GM23338 (cell line): ENCODE measurements at regions not wholly inside any gene's neighbourhood (a gene's known extent, or its start where the extent isn't known, plus 50 kb on each side); places are given as distances from the start of the nearest gene placed in this dataset.

Source experiments
- ATAC-seq: fragments of 200-7000 bp; cut with Tn5 transposase; 3 replicates; pipeline ENCODE4 v1.9.1; 2020
- DNase-seq: peaks from one replicate; pipeline ENCODE4 v3.0.0-alpha.2; 2015; ENCODE audit warnings: low spot score
- H2AFZ ChIP-seq: fragments of 200-600 bp; sonication (generic); 2 replicates; pipeline ENCODE4 v1.8.0; 2016; ENCODE audit warnings: antibody characterized with exemption, mild to moderate bottlenecking, moderate library complexity
- H3F3A ChIP-seq: fragments of 200-600 bp; sonication (generic); replicated peaks from 2 replicates; pipeline ENCODE4 v1.8.0; 2017; ENCODE audit warnings: antibody characterized with exemption, mixed run types, low read depth
- H3K27ac ChIP-seq: fragments of 200-600 bp; sonication (generic); 2 replicates; pipeline ENCODE4 v1.6.1; 2016; ENCODE audit warnings: low read depth
- H3K27me3 ChIP-seq: fragments of 200-600 bp; sonication (generic); 2 replicates; pipeline ENCODE4 v1.8.0; 2016; ENCODE audit warnings: mild to moderate bottlenecking, mixed run types, moderate library complexity; ENCODE audit not compliant: insufficient read depth
- H3K36me3 ChIP-seq: fragments of 200-600 bp; sonication (generic); 2 replicates; pipeline ENCODE4 v1.8.0; 2016; ENCODE audit warnings: mild to moderate bottlenecking; ENCODE audit not compliant: insufficient read depth
- H3K4me1 ChIP-seq: fragments of 200-600 bp; sonication (generic); 2 replicates; pipeline ENCODE4 v1.8.0; 2016; ENCODE audit warnings: mild to moderate bottlenecking, moderate library complexity; ENCODE audit not compliant: insufficient read depth
- H3K4me2 ChIP-seq: fragments of 200-600 bp; sonication (generic); 2 replicates; pipeline ENCODE4 v1.7.1; 2017; ENCODE audit warnings: mixed run types
- H3K4me3 ChIP-seq: fragments of 200-600 bp; sonication (generic); 2 replicates; pipeline ENCODE4 v1.6.1; 2016; ENCODE audit warnings: mixed run types
- H3K79me2 ChIP-seq: fragments of 200-600 bp; sonication (generic); replicated peaks from 2 replicates; pipeline ENCODE4 v1.8.0; 2017; ENCODE audit warnings: mild to moderate bottlenecking; ENCODE audit not compliant: insufficient read depth
- H3K9me2 ChIP-seq: fragments of 200-600 bp; sonication (generic); 2 replicates; pipeline ENCODE4 v1.8.0; 2017; ENCODE audit not compliant: insufficient read depth
- H4K20me1 ChIP-seq: fragments of 200-600 bp; sonication (generic); replicated peaks from 2 replicates; pipeline ENCODE4 v1.8.0; 2017; ENCODE audit warnings: mild to moderate bottlenecking; ENCODE audit not compliant: insufficient read depth
- H3K27ac Mint-ChIP-seq: 2 replicates; pipeline ENCODE4 v1.8.0; 2020; ENCODE audit warnings: inconsistent platforms, mild to moderate bottlenecking, moderate library complexity, mixed read lengths
- H3K27me3 Mint-ChIP-seq: 3 replicates; pipeline ENCODE4 v1.8.0; 2022; ENCODE audit warnings: low read depth, mild to moderate bottlenecking, moderate library complexity, mixed read lengths, inconsistent platforms; ENCODE audit not compliant: insufficient read depth, poor library complexity
- H3K36me3 Mint-ChIP-seq: 3 replicates; pipeline ENCODE4 v1.8.0; 2021; ENCODE audit warnings: low read depth, mild to moderate bottlenecking, inconsistent platforms, moderate library complexity, mixed read lengths
- H3K4me1 Mint-ChIP-seq: 3 replicates; pipeline ENCODE4 v1.8.0; 2020; ENCODE audit warnings: mild to moderate bottlenecking, inconsistent platforms, mixed read lengths
- H3K4me3 Mint-ChIP-seq: 3 replicates; pipeline ENCODE4 v1.8.0; 2021; ENCODE audit warnings: moderate library complexity, mild to moderate bottlenecking, inconsistent platforms, mixed read lengths
- H3K9me3 Mint-ChIP-seq: 3 replicates; pipeline ENCODE4 v1.8.0; 2020; ENCODE audit warnings: moderate library complexity, mild to moderate bottlenecking, inconsistent platforms, mixed read lengths
- CREB1 ChIP-seq: fragments of 250-450 bp; sonication (Bioruptor Pico); IDR thresholded peaks from 2 replicates; pipeline ENCODE4 v1.5.0; 2020; ENCODE audit warnings: low read depth, mild to moderate bottlenecking, moderate library complexity
- EZH2 ChIP-seq: fragments of 200-600 bp; sonication (generic); IDR thresholded peaks from one replicate; pipeline ENCODE4 v1.8.0; 2017; ENCODE audit warnings: antibody characterized with exemption, mild to moderate bottlenecking, low read depth; ENCODE audit not compliant: unreplicated experiment
- EZH2phosphoT487 ChIP-seq: fragments of 200-600 bp; sonication (generic); IDR thresholded peaks from one replicate; pipeline ENCODE4 v1.8.1; 2018; ENCODE audit warnings: antibody characterized with exemption; ENCODE audit not compliant: unreplicated experiment
- JUNB ChIP-seq: IDR thresholded peaks from one replicate; pipeline ENCODE4 v1.6.1; 2016; ENCODE audit warnings: antibody characterized with exemption; ENCODE audit not compliant: unreplicated experiment
- NANOG ChIP-seq: IDR thresholded peaks from 2 replicates; pipeline ENCODE4 v1.6.1; 2016; ENCODE audit warnings: antibody characterized with exemption, borderline replicate concordance
- POLR2AphosphoS5 ChIP-seq: IDR thresholded peaks from 2 replicates; pipeline ENCODE4 v1.6.1; 2016; ENCODE audit warnings: antibody characterized with exemption, low read depth
- STAT1 ChIP-seq: IDR thresholded peaks from one replicate; pipeline ENCODE4 v1.6.1; 2016; ENCODE audit warnings: antibody characterized with exemption; ENCODE audit not compliant: unreplicated experiment
- ZNF114 ChIP-seq: fragments of 250-450 bp; sonication (Bioruptor Pico); IDR thresholded peaks from 2 replicates; pipeline ENCODE4 v1.5.0; 2020; ENCODE audit warnings: mild to moderate bottlenecking, moderate library complexity
- ZNF331 ChIP-seq: fragments of 250-450 bp; sonication (Bioruptor Pico); IDR thresholded peaks from 2 replicates; pipeline ENCODE4 v1.5.0; 2020; ENCODE audit warnings: low read depth, mild to moderate bottlenecking, moderate library complexity
- TF ChIP-seq, protein P1 (sequence below): IDR thresholded peaks from 2 replicates; pipeline ENCODE4 v1.6.1; 2016; ENCODE audit warnings: antibody characterized with exemption
- TF ChIP-seq, protein P2 (sequence below), 2 experiments: fragments of 200-600 bp in 1 of 2; sonication (generic) in 1 of 2; conservative IDR thresholded peaks; 2 replicates each; pipeline versions ENCODE4 v1.5.1 to v1.6.1; 2016 to 2017; ENCODE audit warnings: antibody characterized with exemption in 2 of 2, low read depth in 2 of 2, mild to moderate bottlenecking in 2 of 2, moderate library complexity in 1 of 2
- TF ChIP-seq, protein P3 (sequence below): IDR thresholded peaks from one replicate; pipeline ENCODE4 v1.6.1; 2018; ENCODE audit warnings: antibody characterized with exemption; ENCODE audit not compliant: unreplicated experiment
- TF ChIP-seq, protein P4 (sequence below): fragments of 250-450 bp; sonication (Bioruptor Pico); IDR thresholded peaks from 2 replicates; pipeline ENCODE4 v1.5.0; 2020; ENCODE audit warnings: mild to moderate bottlenecking, moderate library complexity

DNA sequence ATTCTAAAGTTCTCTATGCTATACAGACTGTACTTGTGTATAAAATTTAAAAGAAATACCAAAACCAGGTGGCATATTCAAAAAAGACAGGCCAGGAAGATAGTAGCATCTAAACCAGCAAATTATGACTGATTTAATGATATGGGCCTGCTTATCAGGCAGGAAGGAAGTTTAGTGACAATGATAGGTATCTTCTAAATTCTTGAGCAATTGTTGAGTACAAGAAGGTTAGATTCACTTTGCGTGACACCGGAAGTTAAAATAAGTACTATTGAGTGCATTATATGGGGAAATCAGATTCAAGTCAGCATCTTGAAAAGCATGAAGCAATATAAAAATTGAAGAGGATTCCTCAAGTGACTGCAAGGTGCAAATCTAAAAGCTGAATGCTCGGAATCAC lies 186.8 kb upstream of the RGS18 start:
- Histone ChIP-seq H3K4me3 (no peak overlapping the region), H3K27me3 (no peaks in the 10 kb centered on the region), H3K36me3 (no peaks in the 10 kb centered on the region; the same call in 1 of the 2 replicates), H2AFZ (no peak overlapping the region), H3K27ac (no peak overlapping the region), H3K79me2 (no peaks in the 10 kb centered on the region), H3K9me2 (no peaks in the 10 kb centered on the region), H4K20me1 (no peaks in the 10 kb centered on the region), H3F3A (no peaks in the 10 kb centered on the region), H3K4me2 (no peak overlapping the region), H3K4me1 (no peaks in the 10 kb centered on the region; the same call in 1 of the 2 replicates)
- TF ChIP-seq EZH2phosphoT487 (no peak), POLR2AphosphoS5 (no peak), CREB1 (no peak), ZNF114 (no peak), JUNB (no peak), EZH2 (no peak), STAT1 (no peak), NANOG (no peak), ZNF331 (CRISPR knock-in tag) (no peak)
- TF ChIP-seq, protein P1, sequence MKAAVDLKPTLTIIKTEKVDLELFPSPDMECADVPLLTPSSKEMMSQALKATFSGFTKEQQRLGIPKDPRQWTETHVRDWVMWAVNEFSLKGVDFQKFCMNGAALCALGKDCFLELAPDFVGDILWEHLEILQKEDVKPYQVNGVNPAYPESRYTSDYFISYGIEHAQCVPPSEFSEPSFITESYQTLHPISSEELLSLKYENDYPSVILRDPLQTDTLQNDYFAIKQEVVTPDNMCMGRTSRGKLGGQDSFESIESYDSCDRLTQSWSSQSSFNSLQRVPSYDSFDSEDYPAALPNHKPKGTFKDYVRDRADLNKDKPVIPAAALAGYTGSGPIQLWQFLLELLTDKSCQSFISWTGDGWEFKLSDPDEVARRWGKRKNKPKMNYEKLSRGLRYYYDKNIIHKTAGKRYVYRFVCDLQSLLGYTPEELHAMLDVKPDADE = no peak
- TF ChIP-seq, protein P2, sequence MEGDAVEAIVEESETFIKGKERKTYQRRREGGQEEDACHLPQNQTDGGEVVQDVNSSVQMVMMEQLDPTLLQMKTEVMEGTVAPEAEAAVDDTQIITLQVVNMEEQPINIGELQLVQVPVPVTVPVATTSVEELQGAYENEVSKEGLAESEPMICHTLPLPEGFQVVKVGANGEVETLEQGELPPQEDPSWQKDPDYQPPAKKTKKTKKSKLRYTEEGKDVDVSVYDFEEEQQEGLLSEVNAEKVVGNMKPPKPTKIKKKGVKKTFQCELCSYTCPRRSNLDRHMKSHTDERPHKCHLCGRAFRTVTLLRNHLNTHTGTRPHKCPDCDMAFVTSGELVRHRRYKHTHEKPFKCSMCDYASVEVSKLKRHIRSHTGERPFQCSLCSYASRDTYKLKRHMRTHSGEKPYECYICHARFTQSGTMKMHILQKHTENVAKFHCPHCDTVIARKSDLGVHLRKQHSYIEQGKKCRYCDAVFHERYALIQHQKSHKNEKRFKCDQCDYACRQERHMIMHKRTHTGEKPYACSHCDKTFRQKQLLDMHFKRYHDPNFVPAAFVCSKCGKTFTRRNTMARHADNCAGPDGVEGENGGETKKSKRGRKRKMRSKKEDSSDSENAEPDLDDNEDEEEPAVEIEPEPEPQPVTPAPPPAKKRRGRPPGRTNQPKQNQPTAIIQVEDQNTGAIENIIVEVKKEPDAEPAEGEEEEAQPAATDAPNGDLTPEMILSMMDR (conservative IDR thresholded peaks at IDR 0.05; ENCODE audit: low read depth in 2 of 2) = no peak
- TF ChIP-seq, protein P3, sequence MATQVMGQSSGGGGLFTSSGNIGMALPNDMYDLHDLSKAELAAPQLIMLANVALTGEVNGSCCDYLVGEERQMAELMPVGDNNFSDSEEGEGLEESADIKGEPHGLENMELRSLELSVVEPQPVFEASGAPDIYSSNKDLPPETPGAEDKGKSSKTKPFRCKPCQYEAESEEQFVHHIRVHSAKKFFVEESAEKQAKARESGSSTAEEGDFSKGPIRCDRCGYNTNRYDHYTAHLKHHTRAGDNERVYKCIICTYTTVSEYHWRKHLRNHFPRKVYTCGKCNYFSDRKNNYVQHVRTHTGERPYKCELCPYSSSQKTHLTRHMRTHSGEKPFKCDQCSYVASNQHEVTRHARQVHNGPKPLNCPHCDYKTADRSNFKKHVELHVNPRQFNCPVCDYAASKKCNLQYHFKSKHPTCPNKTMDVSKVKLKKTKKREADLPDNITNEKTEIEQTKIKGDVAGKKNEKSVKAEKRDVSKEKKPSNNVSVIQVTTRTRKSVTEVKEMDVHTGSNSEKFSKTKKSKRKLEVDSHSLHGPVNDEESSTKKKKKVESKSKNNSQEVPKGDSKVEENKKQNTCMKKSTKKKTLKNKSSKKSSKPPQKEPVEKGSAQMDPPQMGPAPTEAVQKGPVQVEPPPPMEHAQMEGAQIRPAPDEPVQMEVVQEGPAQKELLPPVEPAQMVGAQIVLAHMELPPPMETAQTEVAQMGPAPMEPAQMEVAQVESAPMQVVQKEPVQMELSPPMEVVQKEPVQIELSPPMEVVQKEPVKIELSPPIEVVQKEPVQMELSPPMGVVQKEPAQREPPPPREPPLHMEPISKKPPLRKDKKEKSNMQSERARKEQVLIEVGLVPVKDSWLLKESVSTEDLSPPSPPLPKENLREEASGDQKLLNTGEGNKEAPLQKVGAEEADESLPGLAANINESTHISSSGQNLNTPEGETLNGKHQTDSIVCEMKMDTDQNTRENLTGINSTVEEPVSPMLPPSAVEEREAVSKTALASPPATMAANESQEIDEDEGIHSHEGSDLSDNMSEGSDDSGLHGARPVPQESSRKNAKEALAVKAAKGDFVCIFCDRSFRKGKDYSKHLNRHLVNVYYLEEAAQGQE = no peak
- TF ChIP-seq, protein P4, sequence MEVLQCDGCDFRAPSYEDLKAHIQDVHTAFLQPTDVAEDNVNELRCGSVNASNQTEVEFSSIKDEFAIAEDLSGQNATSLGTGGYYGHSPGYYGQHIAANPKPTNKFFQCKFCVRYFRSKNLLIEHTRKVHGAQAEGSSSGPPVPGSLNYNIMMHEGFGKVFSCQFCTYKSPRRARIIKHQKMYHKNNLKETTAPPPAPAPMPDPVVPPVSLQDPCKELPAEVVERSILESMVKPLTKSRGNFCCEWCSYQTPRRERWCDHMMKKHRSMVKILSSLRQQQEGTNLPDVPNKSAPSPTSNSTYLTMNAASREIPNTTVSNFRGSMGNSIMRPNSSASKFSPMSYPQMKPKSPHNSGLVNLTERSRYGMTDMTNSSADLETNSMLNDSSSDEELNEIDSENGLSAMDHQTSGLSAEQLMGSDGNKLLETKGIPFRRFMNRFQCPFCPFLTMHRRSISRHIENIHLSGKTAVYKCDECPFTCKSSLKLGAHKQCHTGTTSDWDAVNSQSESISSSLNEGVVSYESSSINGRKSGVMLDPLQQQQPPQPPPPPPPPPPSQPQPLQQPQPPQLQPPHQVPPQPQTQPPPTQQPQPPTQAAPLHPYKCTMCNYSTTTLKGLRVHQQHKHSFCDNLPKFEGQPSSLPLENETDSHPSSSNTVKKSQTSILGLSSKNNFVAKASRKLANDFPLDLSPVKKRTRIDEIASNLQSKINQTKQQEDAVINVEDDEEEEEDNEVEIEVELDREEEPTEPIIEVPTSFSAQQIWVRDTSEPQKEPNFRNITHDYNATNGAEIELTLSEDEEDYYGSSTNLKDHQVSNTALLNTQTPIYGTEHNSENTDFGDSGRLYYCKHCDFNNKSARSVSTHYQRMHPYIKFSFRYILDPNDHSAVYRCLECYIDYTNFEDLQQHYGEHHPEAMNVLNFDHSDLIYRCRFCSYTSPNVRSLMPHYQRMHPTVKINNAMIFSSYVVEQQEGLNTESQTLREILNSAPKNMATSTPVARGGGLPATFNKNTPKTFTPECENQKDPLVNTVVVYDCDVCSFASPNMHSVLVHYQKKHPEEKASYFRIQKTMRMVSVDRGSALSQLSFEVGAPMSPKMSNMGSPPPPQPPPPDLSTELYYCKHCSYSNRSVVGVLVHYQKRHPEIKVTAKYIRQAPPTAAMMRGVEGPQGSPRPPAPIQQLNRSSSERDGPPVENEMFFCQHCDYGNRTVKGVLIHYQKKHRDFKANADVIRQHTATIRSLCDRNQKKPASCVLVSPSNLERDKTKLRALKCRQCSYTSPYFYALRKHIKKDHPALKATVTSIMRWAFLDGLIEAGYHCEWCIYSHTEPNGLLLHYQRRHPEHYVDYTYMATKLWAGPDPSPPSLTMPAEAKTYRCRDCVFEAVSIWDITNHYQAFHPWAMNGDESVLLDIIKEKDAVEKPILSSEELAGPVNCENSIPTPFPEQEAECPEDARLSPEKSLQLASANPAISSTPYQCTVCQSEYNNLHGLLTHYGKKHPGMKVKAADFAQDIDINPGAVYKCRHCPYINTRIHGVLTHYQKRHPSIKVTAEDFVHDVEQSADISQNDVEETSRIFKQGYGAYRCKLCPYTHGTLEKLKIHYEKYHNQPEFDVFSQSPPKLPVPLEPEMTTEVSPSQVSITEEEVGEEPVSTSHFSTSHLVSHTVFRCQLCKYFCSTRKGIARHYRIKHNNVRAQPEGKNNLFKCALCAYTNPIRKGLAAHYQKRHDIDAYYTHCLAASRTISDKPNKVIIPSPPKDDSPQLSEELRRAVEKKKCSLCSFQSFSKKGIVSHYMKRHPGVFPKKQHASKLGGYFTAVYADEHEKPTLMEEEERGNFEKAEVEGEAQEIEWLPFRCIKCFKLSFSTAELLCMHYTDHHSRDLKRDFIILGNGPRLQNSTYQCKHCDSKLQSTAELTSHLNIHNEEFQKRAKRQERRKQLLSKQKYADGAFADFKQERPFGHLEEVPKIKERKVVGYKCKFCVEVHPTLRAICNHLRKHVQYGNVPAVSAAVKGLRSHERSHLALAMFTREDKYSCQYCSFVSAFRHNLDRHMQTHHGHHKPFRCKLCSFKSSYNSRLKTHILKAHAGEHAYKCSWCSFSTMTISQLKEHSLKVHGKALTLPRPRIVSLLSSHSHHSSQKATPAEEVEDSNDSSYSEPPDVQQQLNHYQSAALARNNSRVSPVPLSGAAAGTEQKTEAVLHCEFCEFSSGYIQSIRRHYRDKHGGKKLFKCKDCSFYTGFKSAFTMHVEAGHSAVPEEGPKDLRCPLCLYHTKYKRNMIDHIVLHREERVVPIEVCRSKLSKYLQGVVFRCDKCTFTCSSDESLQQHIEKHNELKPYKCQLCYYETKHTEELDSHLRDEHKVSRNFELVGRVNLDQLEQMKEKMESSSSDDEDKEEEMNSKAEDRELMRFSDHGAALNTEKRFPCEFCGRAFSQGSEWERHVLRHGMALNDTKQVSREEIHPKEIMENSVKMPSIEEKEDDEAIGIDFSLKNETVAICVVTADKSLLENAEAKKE (CRISPR knock-in tag) = no peak
- peaks cover 30% of the 10 kb centered on the region for H3K9me3 Mint-ChIP-seq
- H3K27ac Mint-ChIP-seq = no peak overlapping the region
- ATAC-seq = no peak
- DNase-seq = no peak
- no peak overlapping the region for H3K4me3 Mint-ChIP-seq
- H3K4me1 Mint-ChIP-seq = peaks cover 8% of the 10 kb centered on the region; the same call in 2 of the 3 replicates
- no peaks in the 10 kb centered on the region for H3K27me3 Mint-ChIP-seq
- peaks cover 26% of the 10 kb centered on the region for H3K36me3 Mint-ChIP-seq
